ENCODE measurements at regions not wholly inside any gene's neighbourhood (a gene's known extent, or its start where the extent isn't known, plus 50 kb on each side); places are given as distances from the start of the nearest gene placed in this dataset.
"Not testable (repeated sequence)": the region's sequence is repeated elsewhere in the genome, so short reads cannot be mapped to it uniquely, and the experiment has no call there.

GRCh38 chr1:91207691-91208090 is 185.9 kb upstream of the ZNF644 start:
- not testable (repeated sequence) for FAIRE-seq; DNase-seq (ENCODE audit: low spot score)

- FAIRE-seq; DNase-seq (ENCODE audit: low spot score): not testable (repeated sequence)
Observed at GRCh38 chr1:91204150-91204549, 182.3 kb upstream of the ZNF644 start.

- FAIRE-seq: no peak
Observed at GRCh38 chr1:91201694-91202093, 179.9 kb upstream of the ZNF644 start.

GRCh38 chr1:91201176-91201575 is 179.3 kb upstream of the ZNF644 start:
- DNase-seq (ENCODE audit: low spot score) (no peak), FAIRE-seq (no peak)

More at GRCh38 chr1:91201694-91202093, 179.9 kb upstream of the ZNF644 start:
- DNase-seq (ENCODE audit: low spot score): no peak

- no peak for DNase-seq (ENCODE audit: low spot score)
- no peak for FAIRE-seq
Observed at GRCh38 chr1:91200675-91201074, 178.8 kb upstream of the ZNF644 start.

- DNase-seq (ENCODE audit: low spot score) (no peak), FAIRE-seq (no peak)
Observed at GRCh38 chr1:91199988-91200387, 178.2 kb upstream of the ZNF644 start.

GRCh38 chr1:91190996-91191395 is 169.2 kb upstream of the ZNF644 start:
- no peak for FAIRE-seq
- no peak for DNase-seq (ENCODE audit: low spot score)

- FAIRE-seq (no peak), DNase-seq (ENCODE audit: low spot score) (no peak)
Observed at GRCh38 chr1:91189096-91189495, 167.3 kb upstream of the ZNF644 start.

- not testable (repeated sequence) for DNase-seq (ENCODE audit: low spot score); FAIRE-seq
Observed at GRCh38 chr1:91182807-91183206, 161.0 kb upstream of the ZNF644 start.

GRCh38 chr1:91176250-91176649 is 154.4 kb upstream of the ZNF644 start:
- DNase-seq (ENCODE audit: low spot score) (no peak), FAIRE-seq (no peak)

- FAIRE-seq (no peak), DNase-seq (ENCODE audit: low spot score) (no peak)
Observed at GRCh38 chr1:91174734-91175133, 152.9 kb upstream of the ZNF644 start.

- no peak for DNase-seq (ENCODE audit: low spot score)
- no peak for FAIRE-seq
Observed at GRCh38 chr1:91173346-91173890, 151.6 kb upstream of the ZNF644 start.

GRCh38 chr1:91172541-91172940 is 150.7 kb upstream of the ZNF644 start:
- FAIRE-seq: no peak

GRCh38 chr1:91171898-91172297 is 150.1 kb upstream of the ZNF644 start:
- FAIRE-seq: no peak
- no peak for DNase-seq (ENCODE audit: low spot score)

More at GRCh38 chr1:91172541-91172940, 150.7 kb upstream of the ZNF644 start:
- DNase-seq (ENCODE audit: low spot score): no peak

GRCh38 chr1:91170571-91170970 is 148.7 kb upstream of the ZNF644 start:
- FAIRE-seq: no peak
- no peak for DNase-seq (ENCODE audit: low spot score)

GRCh38 chr1:91166106-91166712 is 144.4 kb upstream of the ZNF644 start:
- FAIRE-seq (peak; percentile 57), DNase-seq (ENCODE audit: low spot score) (peak; percentile 34)

GRCh38 chr1:91165033-91165654 is 143.3 kb upstream of the ZNF644 start:
- peak; percentile 20 for DNase-seq (ENCODE audit: low spot score)
- no peak for FAIRE-seq

- FAIRE-seq: no peak
- no peak for DNase-seq (ENCODE audit: low spot score)
Observed at GRCh38 chr1:91162613-91163012, 140.8 kb upstream of the ZNF644 start.

GRCh38 chr1:91161749-91162148 is 139.9 kb upstream of the ZNF644 start:
- FAIRE-seq: no peak
- no peak for DNase-seq (ENCODE audit: low spot score)

- FAIRE-seq: no peak
Observed at GRCh38 chr1:91161166-91161565, 139.3 kb upstream of the ZNF644 start.

GRCh38 chr1:91160363-91161075 is 138.7 kb upstream of the ZNF644 start:
- no peak for DNase-seq (ENCODE audit: low spot score)
- no peak for FAIRE-seq

More at GRCh38 chr1:91161166-91161565, 139.3 kb upstream of the ZNF644 start:
- DNase-seq (ENCODE audit: low spot score): no peak

- FAIRE-seq: no peak
Observed at GRCh38 chr1:91153341-91153740, 131.5 kb upstream of the ZNF644 start.

More at GRCh38 chr1:91153341-91153740, 131.5 kb upstream of the ZNF644 start:
- DNase-seq (ENCODE audit: low spot score): no peak
